ENCODE measurements at regions not wholly inside any gene's neighbourhood (a gene's known extent, or its start where the extent isn't known, plus 50 kb on each side); places are given as distances from the start of the nearest gene placed in this dataset.

- no peak for DNase-seq
Measured at GRCh38 chr5:6194261-6194875, 184.0 kb downstream of the MED10 start.

GRCh38 chr5:6193310-6193709, 185.0 kb downstream of the MED10 start:
- no peak for DNase-seq

DNA sequence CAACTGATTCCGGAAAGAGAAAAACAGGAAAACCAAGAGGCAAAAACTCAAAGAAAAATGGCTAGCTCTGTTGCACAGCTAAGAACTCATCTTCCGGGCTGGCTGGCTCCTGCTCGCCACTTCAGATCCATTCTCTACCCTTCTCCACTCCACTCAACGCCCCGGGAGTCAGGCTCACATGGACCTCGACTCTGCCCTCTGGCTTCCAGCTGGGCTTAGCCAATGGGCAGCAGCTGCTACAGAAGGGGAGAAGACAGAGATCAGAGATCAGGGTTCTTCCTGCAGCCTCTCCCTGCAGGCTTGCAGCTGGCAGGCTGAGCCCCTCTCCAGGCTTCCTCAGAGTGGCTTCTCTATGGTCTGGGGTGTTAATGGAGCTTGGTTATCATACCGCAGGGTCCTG, 187.5 kb downstream of the MED10 start:
- DNase-seq: no peak

- DNase-seq: no peak
Measured at GRCh38 chr5:6188976-6189375, 189.4 kb downstream of the MED10 start.

- no peak for DNase-seq
Measured at GRCh38 chr5:6188344-6188743, 190.0 kb downstream of the MED10 start.

DNA sequence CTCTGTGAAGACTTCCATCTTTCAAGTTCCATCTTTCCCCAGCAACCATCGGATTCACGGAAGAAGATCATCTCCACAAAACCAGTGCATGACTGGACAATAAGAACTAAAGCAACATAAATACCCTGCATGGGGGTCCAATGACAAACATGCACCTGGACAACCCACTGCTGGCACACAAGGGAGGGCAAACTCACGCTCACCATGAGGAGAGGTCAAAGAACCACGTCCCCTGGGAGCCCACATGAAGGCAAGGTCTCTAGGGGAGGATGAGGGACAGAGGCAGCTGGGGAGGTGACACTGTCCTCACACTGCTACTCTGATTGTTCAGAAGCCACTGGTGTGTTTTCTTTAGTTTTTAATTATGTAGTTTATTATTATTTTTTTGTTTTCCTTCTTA, 190.8 kb downstream of the MED10 start:
- DNase-seq: no peak

DNA sequence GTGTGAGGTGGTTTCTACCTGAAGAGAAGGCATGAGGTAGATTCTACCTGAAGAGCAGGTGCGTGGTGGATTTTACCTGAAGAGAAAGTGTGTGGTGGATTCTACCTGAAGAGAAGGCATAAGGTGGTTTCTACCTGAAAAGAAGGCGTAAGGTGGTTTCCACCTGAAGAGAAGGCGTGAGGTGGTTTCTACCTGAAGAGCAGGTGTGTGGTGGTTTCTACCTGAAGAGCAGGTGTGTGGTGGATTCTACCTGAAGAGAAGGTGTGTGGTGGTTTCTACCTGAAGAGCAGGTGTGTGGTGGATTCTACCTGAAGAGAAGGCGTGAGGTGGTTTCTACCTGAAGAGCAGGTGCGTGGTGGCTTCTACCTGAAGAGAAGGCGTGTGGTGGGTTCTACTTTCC, 192.8 kb downstream of the MED10 start:
- DNase-seq: no peak

DNA sequence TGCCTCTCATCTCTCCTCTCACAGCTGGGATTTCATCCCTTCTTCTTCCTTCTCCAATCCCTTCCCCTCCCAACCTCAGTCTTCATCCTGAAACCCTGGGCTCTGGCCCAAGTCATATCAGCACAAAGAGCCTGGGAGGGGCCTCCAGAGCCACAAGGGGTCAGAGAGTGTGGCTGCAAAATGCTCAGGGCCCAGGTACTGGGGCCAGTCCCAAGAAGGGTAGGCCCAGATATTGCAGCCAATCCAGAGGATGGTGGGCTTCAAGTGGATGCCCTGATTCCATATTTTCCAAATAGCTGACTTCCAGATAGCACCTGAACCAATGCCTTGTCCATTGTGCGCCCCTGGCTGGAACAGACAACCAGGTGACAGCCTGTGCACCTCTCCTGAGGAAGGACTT, 193.9 kb downstream of the MED10 start:
- DNase-seq: no peak

DNA sequence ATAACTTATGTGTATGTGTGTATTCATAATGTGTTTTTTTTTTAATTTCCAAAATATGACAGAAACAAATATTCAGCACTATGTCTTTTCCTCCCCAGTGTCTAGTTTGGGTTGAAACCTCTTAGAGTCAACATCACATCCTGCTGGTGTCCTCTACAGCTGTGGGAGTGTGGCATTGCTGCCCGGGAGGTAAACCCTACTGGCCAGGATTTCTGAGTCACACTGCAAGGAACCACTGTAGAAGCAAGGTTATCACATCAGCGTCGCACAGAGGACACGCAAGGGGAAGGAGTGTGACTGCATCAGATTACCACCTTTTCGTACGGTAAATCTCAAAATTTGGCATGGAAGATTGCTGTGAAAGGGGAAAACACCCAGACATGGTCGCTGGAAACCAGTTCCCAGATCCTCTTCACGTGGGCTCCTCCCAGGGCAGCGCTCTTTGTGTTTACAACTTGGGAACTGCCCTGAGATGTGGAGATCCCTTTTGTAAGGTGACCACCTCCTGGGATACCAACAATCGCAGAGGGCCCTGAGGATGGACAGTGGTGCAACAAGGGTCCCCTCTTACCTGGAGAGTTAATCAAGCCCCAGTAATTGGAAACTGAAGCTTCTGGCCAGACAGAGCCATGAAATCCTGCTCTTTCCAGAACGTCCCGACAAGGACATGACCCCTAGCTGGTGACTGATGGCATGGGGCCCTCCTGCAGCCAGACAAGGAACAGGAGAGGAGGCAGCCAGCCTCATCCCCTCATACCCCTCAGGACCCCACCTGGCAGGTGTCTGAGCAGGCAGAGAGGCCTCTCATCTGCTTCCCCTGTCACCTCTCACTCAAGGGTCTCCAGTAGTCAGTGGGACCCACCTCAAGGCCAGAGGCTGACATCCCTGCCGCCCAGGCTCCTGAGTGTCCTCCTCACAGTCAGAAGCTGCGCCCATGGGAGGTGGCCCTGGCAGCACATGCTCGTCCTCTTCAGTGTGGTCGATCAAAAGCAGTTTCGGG, 194.7 kb downstream of the MED10 start:
- no peak for DNase-seq

DNA sequence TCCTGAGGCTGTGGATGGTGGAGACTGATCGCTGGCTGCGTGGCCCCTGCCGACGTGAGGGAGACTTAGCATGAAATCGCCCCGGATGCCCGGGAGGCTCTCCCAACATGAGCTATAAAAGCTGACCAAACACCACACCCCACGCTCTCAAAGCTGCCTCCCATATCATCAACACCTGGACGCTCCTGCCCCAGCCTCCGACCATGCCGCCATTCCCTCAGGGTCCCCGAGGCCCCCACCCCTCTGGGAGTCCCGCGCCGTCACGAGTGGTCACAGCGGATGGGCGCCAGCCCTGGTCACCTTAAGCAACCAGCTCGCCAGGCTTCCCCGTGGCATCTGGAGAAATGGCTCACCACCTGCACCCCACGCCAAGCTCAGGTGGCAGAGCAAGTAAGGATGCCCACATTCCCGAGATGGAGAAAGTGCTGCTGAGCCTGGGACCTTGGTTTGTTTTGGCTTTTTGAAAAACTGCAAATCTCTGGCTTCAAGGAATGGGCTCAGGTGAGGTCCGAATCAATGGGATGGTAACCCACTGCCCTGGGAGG, 196.0 kb downstream of the MED10 start:
- no peak for DNase-seq

- no peak for DNase-seq
Measured at GRCh38 chr5:6181871-6182270, 196.5 kb downstream of the MED10 start.

DNA sequence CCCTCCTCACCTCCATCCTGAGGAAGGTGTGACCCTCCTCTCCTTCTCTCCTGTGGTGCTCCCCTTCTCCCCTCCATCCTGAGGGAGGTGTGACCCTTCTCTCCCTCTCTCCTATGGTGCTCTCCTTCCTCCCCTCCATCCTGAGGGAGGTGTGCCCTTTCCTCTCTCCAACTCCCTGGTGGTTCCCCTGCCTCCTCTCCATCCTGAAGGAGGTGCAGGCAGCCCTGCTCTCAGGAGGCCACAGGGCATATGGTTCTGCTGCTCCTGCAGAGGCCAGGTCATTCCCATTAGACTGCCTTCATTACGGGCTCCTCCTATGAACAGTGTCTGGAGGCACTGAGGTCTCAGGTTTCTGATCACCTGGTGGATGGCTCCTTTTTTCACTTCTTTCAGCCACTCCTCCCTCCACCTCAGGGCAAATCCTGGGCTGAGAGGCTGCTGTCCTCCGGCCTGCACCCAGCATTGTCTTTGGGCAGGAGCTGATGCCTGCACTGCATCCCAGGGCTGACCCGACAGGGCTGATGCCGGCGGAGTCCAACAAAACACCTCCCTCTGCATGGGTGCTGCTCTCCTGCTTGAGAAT, 197.1 kb downstream of the MED10 start:
- DNase-seq: no peak

DNA sequence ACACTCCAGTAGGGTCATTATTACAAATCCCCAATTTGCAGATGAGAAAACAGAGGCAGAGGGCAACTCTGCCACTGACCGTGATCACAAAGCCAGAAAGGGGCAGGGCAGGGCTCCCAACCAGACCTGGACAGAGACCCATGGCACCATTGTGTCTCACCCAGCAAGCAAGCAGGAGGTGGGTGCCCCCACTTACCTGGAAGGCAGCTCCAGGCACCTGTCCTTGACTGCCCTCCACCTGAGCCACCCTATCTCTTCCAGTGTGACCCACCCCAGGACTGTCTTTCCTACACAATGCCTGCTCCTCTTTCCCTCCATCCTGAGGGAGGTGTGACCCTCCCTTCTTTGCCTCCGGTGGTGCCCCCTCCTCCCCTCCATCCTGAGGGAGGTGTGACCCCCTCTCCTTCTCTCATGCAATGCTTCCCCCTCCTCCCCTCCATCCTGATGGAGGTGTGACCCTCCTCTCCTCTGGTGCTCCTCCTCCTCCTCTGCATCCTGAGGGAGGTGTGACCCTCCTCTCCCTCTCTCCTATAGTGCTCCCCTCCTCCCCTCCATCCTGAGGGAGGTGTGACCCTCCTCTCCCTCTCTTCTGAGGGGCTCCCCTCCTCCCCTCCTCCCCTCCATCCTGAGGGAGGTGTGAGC, 198.0 kb downstream of the MED10 start:
- no peak for DNase-seq

- DNase-seq: no peak
Measured at GRCh38 chr5:6178846-6179532, 199.4 kb downstream of the MED10 start.

DNA sequence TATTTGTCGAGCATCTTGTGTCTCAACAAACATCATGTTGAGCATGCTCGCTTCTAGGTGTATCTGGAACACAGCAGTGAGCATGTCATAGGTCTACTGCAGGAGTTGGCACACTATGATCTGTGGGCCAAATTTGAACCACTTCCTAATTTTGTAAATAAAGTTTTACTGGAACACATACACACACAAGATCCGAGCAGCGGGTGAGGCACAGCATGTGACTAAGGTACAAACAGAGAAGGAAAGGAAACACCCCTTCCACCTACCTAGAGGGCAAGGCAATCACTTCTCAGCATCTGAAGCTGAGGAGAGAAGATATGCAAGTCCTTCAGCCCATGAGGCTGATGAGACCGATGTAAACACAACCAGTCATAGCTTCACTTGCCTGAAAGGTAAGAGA, 200.4 kb downstream of the MED10 start:
- DNase-seq: no peak

- no peak for DNase-seq
Measured at GRCh38 chr5:6176102-6176693, 202.1 kb downstream of the MED10 start.

DNA sequence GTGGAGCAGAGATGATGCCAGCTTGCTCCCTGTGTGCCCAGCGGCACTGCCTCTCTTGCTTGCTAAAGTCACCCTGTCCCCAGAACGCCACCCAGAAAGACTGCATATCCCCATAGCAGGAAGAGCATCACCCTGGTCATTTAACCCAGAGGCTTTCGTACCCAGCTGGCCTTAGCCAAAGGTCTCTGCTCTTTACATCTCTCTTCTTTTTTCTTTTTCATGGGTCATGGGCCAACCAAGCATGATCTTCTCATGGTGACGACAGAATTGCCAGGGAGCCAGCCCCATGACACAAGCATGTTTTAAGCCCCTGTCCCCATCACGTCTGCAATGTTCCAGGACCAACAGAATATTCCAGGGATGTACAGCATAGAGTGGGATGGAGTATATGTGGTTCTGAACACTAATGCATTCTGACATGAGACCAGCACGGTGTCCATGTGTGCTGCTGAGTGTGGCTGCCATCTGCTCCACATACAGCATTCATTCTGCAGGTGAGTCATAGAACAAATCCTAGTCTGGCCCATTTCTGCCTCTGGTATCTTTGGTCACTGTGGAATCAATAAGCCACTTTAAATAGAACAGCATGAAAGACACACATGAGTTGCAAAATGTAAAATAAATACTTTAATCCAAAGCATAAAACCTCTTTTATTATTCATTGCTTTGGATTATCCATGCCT, 203.0 kb downstream of the MED10 start:
- no peak for DNase-seq

- no peak for DNase-seq
Measured at GRCh38 chr5:6169660-6170059, 208.7 kb downstream of the MED10 start.

GRCh38 chr5:6166698-6167394, 211.5 kb downstream of the MED10 start:
- no peak for DNase-seq

- DNase-seq: no peak
Measured at GRCh38 chr5:6163913-6164312, 214.4 kb downstream of the MED10 start.

GRCh38 chr5:6162175-6162574, 216.2 kb downstream of the MED10 start:
- no peak for DNase-seq
